Activated CD4-positive, alpha-beta T cell treated with anti-CD3 and anti-CD28 coated beads for 1 hour (primary cell): ENCODE measurements at regions not wholly inside any gene's neighbourhood (a gene's known extent, or its start where the extent isn't known, plus 50 kb on each side); places are given as distances from the start of the nearest gene placed in this dataset.
"Not testable (repeated sequence)": the region's sequence is repeated elsewhere in the genome, so short reads cannot be mapped to it uniquely, and the experiment has no call there.

Source experiments
- DNase-seq: peaks from one replicate; pipeline ENCODE4 v3.0.0-alpha.2; 2020

DNA sequence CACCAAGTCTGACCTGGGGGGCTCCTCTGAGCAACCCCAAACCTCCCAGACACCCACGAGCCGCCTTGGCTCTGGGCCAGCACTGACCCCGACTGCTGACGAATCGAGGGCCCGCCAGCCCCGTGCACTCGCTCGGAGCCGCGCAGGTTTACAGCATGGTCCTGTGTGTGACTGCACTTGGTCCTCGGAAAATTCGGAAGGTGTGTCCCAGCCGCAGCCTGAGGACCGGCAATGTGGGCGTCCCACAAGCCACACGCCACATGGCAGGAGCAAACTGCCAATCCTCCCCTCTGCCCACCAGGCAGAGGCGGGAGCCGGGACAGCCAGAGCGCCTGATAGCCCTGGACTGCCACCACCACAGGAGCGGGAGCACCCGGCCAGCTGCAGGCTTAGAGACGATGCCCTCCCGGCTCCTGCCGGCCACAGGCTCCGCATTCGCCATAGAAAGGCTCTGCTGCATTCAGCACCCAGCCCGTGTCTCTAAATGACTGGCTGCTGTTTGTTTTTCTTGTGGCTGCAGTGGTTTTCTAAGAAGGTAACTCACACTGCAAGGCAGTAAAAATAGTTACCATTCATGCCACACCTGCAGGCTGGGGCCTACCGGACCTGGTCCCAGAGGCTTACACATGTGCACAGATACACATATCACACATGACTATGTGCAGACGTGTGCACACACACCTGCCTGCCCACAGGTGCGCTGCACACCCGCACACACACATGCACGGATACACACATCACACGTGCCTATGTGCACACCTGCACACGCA is 5415.3 kb upstream of the TPTE start:
- not testable (repeated sequence) for DNase-seq

GRCh38 chr21:5106767-5107464 is 5414.5 kb upstream of the TPTE start:
- not testable (repeated sequence) for DNase-seq

DNA sequence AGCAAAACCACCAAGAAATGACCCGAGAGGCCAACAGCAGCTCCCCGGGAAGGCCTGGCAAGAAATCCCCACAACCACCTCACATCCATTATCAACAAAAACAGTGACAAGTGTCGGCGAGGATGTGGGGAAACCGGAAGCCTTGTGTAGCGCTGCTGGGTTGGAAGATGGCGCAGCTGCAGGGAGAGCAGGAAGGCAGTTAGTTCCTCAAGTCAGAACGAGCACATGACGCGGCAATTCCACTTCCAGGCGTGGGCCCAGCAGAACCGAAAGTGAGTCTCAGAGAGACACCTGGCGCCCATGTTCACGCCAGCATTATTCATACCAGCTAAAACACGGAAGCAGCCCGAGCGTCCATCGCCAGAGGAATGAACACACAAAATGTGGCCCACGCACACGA is 5413.7 kb upstream of the TPTE start:
- not testable (repeated sequence) for DNase-seq

GRCh38 chr21:5108048-5108775 is 5413.2 kb upstream of the TPTE start:
- DNase-seq = not testable (repeated sequence)

- not testable (repeated sequence) for DNase-seq
Observed at GRCh38 chr21:5111197-5111596, 5410.2 kb upstream of the TPTE start.

DNA sequence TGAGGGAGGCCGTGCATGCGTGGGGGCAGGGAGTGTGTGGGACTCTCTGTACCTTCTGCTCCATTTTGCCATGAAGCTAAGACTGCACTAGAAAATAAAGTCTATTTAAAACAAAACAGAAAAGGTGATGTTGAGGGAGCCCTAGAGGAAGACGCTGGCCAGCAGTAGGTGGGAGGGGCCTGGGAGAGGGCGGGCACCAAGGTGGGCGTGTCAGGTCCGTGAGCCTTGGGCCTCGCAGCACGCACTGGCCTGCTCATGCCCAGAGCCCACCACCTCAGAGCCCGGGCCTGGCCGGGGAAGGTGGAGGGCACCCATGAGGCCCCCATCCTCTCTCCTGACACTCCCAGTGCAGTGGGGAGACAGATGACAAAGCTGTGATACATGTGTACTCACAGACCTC is 5408.3 kb upstream of the TPTE start:
- not testable (repeated sequence) for DNase-seq

- not testable (repeated sequence) for DNase-seq
Observed at GRCh38 chr21:5114468-5114867, 5406.9 kb upstream of the TPTE start.

DNA sequence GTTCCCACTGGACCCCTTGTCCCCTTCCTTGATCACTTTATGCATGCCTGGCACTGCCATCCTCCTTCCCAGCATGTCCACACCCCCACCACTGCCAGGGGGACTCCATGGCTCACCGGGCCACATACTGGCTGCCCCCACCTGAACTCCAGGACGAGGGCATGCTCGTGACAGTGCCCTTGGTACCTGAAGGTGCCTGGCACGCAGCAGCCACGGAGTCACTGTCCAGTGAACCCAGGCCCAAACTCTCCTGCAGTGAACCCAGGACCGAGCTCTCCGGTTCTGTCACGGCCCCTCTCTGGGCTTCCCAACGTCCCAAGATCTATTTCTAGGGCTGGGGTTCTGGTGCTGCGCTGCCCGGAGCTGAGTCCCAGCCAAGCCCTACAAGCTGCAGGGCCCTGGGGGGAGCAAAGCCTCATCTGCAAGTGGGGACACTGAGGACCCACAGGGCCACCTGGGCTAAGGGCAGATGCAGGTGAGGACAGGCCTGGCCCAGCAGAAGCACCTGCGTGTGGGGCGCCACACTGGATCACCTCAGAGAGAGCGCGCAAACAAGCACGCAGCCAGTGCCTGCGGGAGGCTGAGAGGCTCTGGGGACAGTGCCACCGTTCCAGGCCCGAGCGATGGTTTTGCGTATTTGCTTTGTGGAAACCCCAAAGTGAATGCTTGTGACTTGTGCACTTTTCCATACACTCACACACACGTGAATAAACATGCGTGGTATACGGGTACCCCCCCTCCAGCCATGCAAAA is 5406.3 kb upstream of the TPTE start:
- not testable (repeated sequence) for DNase-seq

DNA sequence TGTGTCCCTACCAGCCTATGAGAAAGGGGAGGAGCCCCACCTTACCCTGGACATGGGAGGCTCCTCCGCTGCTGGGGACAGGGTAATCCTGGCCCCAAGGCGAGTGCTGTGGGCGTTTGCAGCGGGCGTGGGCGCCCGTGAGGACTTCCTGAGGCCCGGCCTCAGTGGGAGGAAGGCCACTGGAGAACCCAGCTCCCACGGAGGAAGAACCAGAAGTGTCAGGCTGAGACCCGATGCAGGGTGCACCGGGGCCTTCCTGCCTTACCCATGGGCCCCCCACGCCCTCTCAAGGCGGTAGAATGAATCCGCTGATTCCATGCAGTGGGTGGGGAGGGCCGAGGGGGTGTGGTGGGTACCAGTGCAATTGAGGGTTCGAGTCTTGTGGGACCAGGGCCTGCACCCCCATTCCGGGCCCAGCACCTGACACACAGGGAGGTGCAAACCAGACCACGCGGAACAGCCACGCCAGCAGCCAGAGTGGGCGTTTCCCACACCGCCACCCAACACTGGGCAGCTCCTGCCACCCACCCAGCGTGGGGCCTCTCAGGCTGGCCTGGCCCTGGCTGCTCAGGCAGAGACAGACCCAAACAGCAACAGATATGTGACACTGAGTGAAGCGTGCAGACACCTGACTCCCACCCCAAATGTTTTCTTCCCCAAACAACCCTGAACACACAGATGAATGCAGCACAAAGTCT is 5405.6 kb upstream of the TPTE start:
- DNase-seq = not testable (repeated sequence)

GRCh38 chr21:5116344-5117123 is 5404.8 kb upstream of the TPTE start:
- DNase-seq = not testable (repeated sequence)

- DNase-seq = not testable (repeated sequence)
Observed at GRCh38 chr21:5117135-5117534, 5404.2 kb upstream of the TPTE start.

DNA sequence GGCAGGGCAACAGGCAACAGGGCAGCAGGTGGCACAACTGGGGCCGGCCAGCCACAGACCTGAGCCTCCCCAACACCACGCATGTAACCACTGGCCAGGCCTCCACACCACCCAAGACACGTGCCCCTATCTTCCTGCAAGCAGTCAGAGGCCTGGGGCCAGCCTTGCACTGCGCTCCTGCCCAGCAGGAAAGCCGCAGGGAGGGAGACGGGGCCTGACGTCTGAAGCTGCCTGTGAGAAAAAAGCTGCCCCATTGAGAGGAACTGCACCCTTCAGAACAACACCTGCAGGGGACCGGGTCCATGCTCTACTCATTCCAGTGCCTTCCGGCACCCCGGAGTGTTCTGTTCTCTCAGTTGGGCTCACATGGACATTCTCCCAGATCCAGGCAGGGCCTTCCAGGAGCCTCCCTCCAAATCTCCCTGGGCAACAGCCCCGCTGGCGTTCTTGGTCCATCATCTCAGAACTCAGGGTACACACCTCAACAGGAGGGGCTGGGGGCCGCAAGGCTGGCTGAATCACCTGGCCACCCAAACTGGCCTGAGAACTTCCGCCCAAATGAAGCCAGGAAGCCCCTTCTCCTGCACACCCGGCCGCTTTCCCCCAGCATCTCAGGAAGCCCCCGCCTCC is 5403.6 kb upstream of the TPTE start:
- DNase-seq = not testable (repeated sequence)

- not testable (repeated sequence) for DNase-seq
Observed at GRCh38 chr21:5118296-5118679, 5403.1 kb upstream of the TPTE start.

DNA sequence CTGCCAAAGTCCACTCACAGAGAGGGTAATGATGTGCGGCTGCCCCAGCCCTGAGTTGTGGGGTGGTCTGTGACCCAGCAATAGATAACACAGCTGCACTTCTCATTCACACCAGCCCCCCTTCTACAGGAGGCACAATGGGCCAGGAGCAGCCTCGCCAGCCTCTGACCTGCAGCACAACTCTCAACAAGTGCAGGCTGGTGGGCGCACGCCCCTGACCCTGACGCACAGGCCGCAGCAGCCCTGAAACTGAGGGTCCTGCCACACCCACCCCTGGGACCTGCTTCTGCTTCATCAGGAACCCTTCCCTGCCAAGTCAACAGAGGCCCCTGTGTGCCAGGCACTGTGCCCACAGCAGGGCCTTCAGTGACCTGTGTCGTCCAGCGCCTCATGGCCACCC is 5402.2 kb upstream of the TPTE start:
- DNase-seq = not testable (repeated sequence)

- DNase-seq = not testable (repeated sequence)
Observed at GRCh38 chr21:5121399-5121798, 5400.0 kb upstream of the TPTE start.

GRCh38 chr21:5121849-5122248 is 5399.5 kb upstream of the TPTE start:
- not testable (repeated sequence) for DNase-seq

- peak; percentile 55 for DNase-seq
Observed at GRCh38 chr21:5123655-5124054, 5397.7 kb upstream of the TPTE start.

DNA sequence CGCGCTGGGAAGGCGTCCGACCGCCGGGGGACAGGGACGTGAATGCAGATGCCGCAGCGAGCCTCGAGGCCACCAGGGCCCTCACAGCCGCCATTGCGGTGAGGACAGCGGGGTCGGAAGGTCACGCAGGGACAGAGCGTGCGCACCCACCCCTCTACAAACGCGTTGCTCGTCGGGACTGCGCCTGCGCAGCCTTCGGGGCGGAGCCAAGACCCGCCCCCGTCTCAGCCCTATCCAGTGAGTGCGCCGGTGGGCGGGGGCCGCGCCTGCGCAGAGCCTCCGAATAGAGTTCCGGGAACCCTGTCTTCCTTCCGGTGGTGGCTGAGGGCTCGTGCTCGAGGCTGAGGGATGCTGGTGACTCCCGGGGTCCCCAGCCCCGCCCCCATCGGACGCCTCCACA is 5393.1 kb upstream of the TPTE start:
- peak; percentile 98 for DNase-seq

DNA sequence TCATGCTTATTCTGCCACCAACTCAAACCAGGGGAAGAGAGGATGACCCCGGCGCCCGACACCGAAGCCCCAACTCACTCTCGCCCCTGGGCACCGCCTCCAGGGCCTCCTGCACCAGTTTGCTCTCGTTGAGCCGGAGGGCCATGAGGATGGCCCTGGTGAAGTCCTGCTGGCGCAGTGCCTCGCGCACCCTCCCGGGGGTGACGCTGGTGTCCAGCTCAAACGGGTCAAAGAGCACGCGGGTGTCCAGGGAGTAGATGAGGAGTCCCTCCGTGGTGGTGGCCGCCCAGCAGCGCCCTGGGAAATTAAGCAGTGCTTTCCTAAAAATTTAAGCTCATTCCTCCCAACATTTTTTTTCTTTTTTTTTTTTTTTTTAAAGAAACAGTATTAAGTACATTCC is 5387.6 kb upstream of the TPTE start:
- DNase-seq = not testable (repeated sequence)

GRCh38 chr21:5136406-5136805 is 5385.0 kb upstream of the TPTE start:
- not testable (repeated sequence) for DNase-seq

DNA sequence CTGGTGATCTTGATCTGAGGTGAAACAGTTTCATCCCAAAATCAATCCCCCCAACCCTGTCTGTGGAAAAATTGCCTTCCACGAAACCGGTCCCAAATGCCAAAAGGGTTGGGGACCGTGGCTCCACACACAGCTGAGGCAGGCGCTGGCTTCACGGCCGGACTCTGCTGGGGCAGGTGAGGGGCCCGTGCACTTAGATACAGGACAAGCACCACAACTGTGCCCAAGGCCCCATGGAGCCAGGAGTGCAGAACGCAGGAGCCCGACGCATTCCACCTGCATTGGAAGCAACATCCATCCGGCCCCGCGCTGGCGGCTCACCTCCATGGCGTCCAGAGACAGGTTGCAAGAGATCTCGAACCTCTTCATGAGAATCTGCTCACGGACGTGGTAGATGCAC is 5384.4 kb upstream of the TPTE start:
- DNase-seq = not testable (repeated sequence)
